HS-5 (cell line): ENCODE measurements at regions not wholly inside any gene's neighbourhood (a gene's known extent, or its start where the extent isn't known, plus 50 kb on each side); places are given as distances from the start of the nearest gene placed in this dataset.
"Not testable (repeated sequence)": the region's sequence is repeated elsewhere in the genome, so short reads cannot be mapped to it uniquely, and the experiment has no call there.

Source experiments
- DNase-seq: peaks from one replicate; pipeline ENCODE4 v3.0.0-alpha.2; 2012; ENCODE audit warnings: low read depth

DNA sequence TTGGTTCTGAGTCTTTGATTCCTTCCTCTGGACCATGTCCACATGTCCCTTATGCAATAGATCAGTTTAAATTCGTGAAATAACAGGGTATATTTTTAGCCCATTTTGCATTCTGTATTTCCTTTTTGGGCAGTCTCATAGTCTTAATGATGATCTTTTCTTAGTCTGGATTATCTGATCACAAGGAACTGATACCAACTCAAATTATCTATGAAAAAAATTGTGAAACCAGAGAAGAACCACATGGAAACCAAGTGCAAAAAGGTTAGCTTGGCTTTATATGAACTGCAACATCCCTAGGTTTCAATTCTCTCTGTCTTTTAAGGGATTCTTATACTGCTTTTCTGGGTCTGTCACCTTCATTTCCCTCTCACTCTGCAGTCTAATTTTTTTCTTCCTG is 608.6 kb upstream of the AADAT start:
- no peak for DNase-seq

GRCh38 chr4:170697845-170698244 is 608.1 kb upstream of the AADAT start:
- no peak for DNase-seq

GRCh38 chr4:170697045-170697444 is 607.3 kb upstream of the AADAT start:
- no peak for DNase-seq

- no peak for DNase-seq
Measured at GRCh38 chr4:170691168-170691567, 601.4 kb upstream of the AADAT start.

DNA sequence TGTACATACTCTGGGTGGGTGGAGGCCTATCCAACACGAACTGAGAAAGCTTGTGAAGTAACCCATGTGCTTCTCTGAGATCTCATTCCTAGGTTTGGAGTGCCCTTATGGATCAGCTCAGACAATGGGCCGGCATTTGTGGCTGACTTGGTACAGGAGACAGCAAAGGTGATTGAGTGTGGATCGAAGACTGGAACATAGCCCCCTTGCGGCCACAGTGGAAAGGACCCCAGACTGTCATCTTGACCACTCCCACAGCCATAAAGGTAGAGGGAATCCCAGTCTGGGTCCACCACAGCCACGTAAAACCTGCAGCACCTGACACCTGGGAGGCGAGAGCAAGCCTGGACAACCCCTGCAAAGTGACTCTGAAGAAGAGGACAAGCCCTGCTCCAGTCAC is 598.0 kb upstream of the AADAT start:
- no peak for DNase-seq

- not testable (repeated sequence) for DNase-seq
Measured at GRCh38 chr4:170685701-170686100, 595.9 kb upstream of the AADAT start.

- DNase-seq = no peak
Measured at GRCh38 chr4:170682558-170683294, 593.0 kb upstream of the AADAT start.

DNA sequence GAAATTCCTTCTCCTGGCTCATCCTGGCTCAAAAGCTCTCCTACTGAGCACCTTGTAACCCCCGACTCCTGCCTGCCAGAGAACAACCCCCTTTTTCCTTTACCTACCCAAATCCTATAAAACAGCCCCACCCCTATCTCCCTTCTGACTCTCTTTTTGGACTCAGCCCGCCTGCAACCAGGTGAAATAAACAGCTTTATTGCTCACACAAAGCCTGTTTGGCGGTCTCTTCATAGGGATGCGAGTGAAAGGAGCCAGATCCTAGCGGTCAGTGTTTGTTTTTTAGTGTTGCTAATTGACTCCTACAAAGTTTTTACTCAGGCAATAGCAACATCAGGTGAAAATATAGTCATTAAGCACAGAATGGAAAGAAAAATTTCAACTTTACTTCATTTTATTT is 592.3 kb upstream of the AADAT start:
- not testable (repeated sequence) for DNase-seq

DNA sequence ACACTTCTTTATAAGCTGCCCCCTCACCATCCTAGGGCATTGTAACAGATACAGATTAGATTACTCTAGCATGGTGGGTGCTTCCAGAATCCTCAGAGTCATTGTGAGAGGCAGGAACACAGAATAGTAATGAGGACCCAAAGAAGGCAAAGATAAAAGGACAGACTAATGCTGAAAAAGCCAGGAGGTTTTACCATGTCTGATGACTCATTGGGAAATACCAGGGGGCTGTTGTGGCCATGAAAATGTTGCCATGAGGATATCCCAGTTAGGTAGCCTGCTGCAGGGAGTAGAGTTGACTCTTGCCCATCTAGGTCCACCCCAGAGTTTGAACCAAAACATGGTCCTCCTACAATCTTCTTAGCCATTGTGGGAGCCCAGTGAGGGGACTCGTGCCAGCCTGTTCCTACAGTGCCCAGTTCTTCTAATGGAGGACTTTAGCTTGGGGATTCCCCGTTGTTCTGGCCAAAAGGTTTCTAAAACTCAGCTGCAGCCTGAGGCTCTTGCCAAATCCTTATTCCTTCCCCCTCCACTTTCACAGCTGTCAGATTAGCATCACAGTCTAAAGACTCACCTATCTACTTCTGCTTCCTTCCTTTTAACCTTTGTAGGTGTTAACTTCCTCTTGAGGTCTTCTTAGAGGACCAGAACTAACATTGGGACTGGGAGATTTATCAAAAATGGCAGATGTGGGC is 586.0 kb upstream of the AADAT start:
- DNase-seq = no peak

DNA sequence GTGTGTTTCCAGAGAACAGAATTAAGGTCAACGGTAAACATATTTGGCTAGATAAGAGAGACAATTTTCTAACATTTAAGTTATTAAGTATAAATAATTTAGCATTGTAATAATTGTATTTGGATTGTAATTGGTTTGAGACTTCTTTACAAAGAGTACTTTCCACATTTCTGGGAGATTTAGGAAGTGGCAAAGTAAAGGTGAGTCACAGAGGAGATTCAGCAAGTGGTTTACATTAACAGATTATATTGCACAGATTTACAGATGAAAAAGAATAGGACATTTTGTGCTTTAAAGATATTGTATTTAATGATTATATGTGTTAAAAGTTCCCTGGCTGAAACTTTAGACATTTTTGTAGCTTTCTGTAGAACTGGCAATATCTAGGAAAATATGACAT is 584.4 kb upstream of the AADAT start:
- no peak for DNase-seq

GRCh38 chr4:170672381-170672965 is 582.7 kb upstream of the AADAT start:
- peak; percentile 46 for DNase-seq

DNA sequence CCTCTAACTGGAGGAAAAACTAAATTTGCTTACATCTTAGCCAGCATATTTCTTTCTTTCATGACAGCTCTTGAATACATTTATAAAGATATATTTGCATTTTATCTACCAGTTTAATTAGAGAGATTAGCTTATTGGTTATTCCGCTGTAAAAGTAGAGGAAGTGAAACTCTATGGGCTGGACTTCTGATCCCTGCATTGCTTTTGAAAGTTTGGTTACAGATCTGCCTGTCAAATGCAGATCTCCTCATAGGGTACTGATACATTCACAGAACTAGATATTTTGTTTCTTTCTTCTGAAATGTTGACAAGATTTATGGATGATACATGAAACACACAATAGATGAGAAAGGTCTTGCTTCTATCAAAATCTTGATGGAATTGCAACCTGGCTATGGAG is 581.4 kb upstream of the AADAT start:
- DNase-seq = no peak

DNA sequence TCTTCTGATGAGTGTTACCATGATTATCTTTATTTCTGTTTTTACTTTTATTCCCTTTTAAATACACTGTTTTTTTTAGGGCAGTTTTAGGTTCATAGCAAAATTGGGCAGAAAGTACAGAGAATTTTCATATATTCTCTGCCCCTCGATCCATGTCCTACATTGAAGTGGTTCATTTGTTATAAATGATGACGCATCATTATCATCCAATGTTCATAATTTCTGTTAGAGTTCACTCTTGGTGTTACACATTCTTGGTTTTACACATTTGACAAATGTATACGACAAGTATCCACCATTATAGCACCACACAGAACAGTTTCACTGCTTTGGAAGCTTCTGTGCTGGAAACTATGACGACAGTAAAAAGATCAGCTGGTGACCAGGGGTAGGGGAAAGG is 578.1 kb upstream of the AADAT start:
- DNase-seq = no peak

DNA sequence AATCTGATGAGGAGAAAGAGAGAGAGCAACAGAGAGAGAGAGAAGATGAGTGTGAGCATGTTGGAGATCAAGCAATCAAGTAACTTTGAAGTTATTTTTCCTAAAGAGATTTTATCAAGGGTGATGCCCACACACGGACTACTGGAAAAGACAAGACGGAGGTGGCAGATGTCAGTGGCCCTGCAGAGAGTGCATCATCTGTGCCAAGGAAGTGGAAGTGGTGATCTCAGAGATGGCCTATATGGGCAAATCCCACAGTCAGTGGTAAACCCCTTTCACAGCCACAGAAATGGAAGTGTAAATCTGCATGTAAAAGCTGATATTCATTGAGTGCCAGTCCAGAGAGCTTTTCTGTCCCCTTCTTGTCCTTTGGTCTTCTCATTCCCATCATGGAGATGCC is 577.2 kb upstream of the AADAT start:
- no peak for DNase-seq

DNA sequence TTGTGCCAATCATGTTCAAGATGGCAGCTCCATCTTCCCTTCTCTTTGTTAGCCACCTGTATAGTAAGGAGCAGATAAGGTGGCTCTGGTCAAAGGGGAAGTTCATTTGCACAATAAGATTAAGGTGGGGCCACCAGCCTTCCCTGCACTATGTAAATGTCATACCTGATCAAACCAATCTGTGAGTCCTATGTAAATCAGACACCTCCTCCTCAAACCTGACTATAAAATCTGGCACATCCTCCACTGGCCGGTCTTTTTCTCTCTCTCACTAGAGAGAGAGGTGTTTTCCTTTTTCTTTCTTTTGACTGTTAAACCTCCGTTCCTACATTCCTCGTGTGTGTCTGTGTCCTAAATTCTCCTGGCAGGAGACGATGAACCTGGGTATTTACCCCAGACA is 572.5 kb upstream of the AADAT start:
- DNase-seq = no peak

DNA sequence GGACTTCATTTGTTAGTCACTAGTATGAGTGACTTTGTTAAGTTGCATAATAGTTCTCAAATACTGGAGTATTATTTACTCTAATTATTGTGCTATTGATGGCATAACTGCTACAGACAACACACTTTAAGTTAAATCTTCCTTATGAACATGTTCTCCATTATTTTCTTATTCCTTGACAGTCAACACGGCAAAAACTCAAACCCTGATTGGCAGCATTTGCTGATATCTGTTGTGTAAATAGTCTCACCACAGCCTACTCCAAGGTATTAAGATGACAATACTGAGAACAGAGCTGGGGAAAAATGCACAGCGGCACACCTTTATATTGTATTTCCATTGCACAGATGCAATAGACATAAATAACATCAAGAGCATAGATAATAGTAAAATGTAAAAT is 568.0 kb upstream of the AADAT start:
- no peak for DNase-seq

GRCh38 chr4:170656506-170656905 is 566.8 kb upstream of the AADAT start:
- no peak for DNase-seq

- no peak for DNase-seq
Measured at GRCh38 chr4:170652571-170652970, 562.8 kb upstream of the AADAT start.

DNA sequence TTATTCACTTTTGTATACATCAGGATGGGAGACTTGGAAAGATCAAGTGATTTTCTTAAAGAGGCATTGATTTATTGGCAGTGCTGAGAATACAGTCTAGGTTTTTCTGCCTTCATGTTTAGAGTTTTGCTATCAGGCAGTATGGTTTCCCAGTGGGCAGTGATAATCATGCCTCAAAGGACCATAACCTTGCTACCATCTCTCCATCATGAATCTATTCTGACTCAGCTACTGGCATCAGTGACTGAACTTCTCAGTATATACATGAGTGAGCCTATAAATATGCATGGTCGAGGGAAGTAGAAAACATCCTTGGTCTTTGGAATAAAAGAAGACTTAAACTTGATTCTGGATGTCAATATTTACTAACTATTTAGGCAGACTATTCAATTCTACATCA is 562.0 kb upstream of the AADAT start:
- DNase-seq = peak; percentile 64

DNA sequence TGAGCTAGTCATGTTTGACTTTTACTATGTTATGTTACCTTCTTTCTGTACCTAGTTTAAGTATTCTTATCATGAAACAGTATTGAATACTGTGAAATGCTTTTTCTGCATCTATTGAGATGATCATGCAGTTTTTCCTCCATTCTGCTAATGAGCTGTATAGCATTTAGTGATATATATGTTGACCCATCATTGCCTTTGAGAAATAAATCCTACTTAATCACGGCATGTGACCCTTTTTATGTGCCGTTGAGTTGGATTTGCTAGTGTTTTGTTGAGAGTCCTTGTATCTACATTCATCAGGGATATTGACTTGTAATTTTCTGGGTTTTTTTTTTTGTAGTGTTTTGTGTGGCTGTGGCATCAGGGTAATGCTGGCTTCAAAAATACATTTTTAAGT is 537.7 kb upstream of the AADAT start:
- DNase-seq = no peak

DNA sequence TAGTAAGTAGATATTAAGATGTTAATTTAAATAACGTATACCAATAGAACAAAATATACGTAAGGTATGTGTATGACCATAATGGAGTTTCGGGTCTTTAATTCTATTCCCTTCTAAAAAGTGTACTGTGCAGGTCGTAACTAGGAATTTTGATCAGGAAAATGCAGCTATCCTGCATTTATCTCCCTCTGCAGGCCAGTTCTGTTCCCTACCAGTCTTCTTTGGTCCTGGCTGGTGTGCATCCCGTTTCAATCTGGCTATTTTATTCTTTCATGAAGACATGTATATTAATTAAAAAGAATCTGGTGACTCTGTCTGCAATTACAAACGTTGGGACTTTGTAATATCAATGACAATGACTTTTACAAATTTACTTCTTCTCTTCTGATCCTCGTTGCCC is 534.1 kb upstream of the AADAT start:
- DNase-seq = no peak

- no peak for DNase-seq
Measured at GRCh38 chr4:170610434-170610833, 520.7 kb upstream of the AADAT start.

GRCh38 chr4:170599894-170600293 is 510.1 kb upstream of the AADAT start:
- DNase-seq = no peak

- no peak for DNase-seq
Measured at GRCh38 chr4:170591076-170591475, 501.3 kb upstream of the AADAT start.
